ENCODE measurements at regions not wholly inside any gene's neighbourhood (a gene's known extent, or its start where the extent isn't known, plus 50 kb on each side); places are given as distances from the start of the nearest gene placed in this dataset.

- DNase-seq, result no peak
These were observed 1568.4 kb downstream of the SLITRK5 start for GRCh38 chr13:89239361-89240127.

DNA sequence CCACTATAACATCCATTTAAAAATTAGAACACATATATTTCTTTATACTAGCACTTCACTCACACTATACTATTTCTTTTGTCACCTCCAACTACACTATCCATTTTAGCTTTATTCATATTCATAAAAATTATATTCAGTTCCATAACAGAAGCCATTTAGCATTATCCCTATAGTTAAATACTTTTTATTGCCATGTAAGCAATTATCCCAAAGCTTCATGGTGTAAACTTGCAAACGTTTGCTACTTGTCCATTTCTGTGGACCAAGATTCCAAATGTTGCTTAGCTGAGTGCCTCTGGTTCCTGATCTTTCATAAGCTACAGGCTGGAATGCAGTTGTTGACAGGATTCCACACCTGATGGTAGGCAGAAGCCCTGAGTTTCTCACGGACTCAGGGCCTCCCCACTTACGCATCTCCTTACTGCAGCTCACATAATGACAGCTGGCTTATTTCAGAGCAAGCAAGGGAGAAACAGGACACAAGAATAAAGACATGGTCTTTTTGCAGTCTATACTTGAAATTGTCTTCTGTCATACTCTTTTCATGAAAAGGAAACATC, 1584.8 kb downstream of the SLITRK5 start:
- no peak for DNase-seq

GRCh38 chr13:89267734-89268133, 1596.6 kb downstream of the SLITRK5 start:
- no peak for DNase-seq

GRCh38 chr13:89269737-89270136, 1598.6 kb downstream of the SLITRK5 start:
- no peak for DNase-seq

GRCh38 chr13:89270736-89271135, 1599.6 kb downstream of the SLITRK5 start:
- DNase-seq, result no peak

DNA sequence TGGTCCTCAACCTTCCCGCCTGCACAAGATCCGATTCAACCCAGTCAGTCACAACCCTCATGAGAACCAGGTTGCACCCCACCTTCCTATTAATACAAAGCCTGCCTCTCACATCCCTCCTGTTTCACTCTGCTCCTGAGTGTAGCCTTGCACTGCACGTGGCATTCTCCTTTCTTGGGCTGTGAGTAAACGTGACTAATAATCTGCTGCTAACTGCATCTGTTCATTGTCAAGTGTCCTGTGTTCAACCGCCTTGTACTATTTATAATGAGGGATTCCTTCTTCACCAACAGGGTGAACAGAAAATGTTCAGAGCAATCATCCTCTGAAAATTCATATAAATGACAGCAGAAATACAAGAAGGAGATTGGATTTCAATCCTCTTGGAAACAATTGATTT, 1608.2 kb downstream of the SLITRK5 start:
- no peak for DNase-seq

- DNase-seq, result no peak
These were observed 1610.2 kb downstream of the SLITRK5 start for GRCh38 chr13:89281331-89281730.

DNA sequence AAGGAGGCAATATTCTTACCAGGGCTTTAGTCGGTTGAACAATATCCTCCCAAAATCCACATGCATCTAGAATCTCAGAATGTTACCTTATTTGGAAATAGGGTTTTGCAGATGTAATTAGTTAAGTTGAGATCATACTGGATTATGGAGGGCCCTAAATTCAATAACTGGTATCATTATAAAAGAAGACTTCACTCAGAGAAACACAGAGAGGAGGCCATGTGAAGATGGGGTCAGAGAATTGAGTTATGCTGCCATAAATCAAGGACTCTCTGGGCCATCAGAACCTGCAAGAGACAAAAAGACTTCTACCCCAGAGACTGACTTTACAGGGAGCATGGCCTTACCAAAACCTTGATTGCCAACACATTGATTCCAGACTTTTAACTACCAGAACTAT, 1611.1 kb downstream of the SLITRK5 start:
- no peak for DNase-seq

- no peak for DNase-seq
These were observed 1616.2 kb downstream of the SLITRK5 start for GRCh38 chr13:89287381-89287780.

GRCh38 chr13:89294115-89294867, 1623.1 kb downstream of the SLITRK5 start:
- no peak for DNase-seq

GRCh38 chr13:89307278-89307677, 1636.1 kb downstream of the SLITRK5 start:
- DNase-seq, result no peak

- no peak for DNase-seq
These were observed 1639.9 kb downstream of the SLITRK5 start for GRCh38 chr13:89310943-89311672.

GRCh38 chr13:89315287-89315686, 1644.1 kb downstream of the SLITRK5 start:
- DNase-seq, result no peak

DNA sequence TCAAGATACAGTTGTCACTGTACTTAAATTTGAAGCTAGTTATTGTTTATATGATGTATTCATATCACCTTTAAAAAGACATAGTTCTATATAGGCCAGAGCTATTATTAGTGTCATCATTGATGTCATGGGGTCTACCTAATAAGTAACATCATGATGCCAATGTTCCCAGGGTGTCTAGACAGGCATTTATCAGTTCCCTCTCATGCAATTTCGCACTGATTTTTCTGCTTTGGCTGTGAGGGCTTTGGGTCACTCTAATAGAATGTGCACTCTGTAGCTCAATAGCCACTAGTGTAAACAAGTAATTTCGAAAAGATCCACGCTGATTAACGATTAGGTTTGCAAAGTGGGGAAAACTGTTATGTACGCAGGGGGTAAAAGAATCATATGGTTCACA, 1651.3 kb downstream of the SLITRK5 start:
- DNase-seq, result no peak

DNA sequence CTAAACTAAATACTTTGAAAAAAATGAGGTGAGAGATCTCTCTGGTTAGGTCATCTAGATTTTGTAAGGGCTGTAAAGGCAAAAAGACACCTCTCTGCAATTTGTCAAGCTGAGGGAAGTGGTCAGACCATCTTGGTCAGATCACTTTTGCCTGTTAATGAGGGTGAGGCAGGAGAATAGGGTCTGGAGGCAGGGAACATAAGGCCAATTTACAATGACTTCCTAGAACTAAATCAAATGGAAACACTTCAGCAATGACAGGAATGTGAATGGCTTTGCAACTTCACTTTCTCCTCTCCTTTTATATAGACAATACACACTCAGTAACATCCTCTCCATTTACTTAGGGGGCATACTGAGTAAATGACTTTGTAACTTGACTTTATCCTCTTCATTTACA, 1653.4 kb downstream of the SLITRK5 start:
- DNase-seq, result no peak

DNA sequence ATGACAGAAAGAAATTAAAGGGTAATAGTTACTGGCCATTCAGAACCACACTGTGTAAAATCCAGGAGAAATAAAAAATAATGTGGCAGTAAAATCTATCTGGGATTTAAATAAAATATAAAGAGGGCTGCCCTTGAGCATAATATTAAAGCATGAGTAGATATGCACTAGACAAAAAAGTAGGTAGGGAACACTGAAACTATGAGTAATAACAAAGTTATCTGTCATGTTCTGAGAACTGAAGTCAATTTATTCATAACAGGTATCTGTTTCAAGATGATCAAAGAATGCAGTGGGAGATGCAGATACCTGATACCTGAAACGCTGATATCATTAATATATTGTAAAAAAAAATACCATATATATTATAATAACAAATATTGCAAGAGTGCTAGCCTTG, 1672.0 kb downstream of the SLITRK5 start:
- no peak for DNase-seq

GRCh38 chr13:89352384-89352783, 1681.2 kb downstream of the SLITRK5 start:
- no peak for DNase-seq

GRCh38 chr13:89361909-89362308, 1690.7 kb downstream of the SLITRK5 start:
- no peak for DNase-seq

- no peak for DNase-seq
These were observed 1692.0 kb downstream of the SLITRK5 start for GRCh38 chr13:89363144-89363543.

DNA sequence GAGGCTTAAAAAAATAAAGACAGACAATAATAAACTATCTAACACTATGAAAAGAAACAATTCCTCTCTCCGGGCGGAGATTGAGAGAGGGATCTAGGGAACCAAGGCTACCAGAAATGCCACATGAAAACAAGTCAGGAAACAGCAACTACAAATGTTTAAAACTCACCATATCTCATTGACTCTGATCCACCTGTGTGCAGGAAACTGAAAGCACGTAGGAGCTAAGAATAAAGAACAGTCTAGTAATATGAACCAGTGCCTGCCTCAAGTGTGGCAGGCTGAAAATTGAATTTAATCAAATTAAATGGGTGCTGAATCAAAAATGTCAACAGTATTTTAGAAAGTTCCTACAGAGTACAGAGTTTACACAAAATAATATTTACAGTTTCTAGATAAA, 1701.0 kb downstream of the SLITRK5 start:
- DNase-seq, result no peak

- no peak for DNase-seq
These were observed 1704.7 kb downstream of the SLITRK5 start for GRCh38 chr13:89375839-89376238.

GRCh38 chr13:89380101-89380500, 1708.9 kb downstream of the SLITRK5 start:
- DNase-seq, result no peak

DNA sequence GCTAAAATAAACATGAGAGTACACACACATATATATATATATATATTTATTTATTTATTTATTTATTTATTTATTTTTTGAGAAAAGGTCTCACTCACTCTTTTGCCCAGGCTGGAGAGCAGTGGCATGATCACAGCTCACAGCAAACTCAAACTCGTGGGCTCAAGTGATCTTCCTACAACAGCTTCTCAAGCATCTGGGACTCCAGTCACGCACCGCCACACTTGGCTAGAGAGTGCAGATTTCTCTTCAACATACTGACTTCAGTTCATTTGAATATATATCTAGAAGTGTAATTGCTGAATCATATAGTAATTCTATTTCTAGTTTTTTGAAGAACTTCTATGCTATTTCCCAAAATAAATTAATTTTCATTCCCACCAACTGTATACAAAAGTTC, 1711.8 kb downstream of the SLITRK5 start:
- no peak for DNase-seq

Measured in CD4-positive, alpha-beta T cell treated with Interleukin-10 for 1 hour (primary cell).